Heart right ventricle (tissue), 16 donors: ENCODE measurements at regions not wholly inside any gene's neighbourhood (a gene's known extent, or its start where the extent isn't known, plus 50 kb on each side); places are given as distances from the start of the nearest gene placed in this dataset.

Experiments
- ATAC-seq, 8 donors: fragments of 200-7000 bp; cut with Tn5 transposase; one replicate each; pipeline ENCODE4 v1.9.1; 2020; ENCODE audit warnings: mild to moderate bottlenecking in 8 of 8, moderate library complexity in 8 of 8, moderate number of reproducible peaks in 1 of 8
- DNase-seq, 2 donors: peaks; one replicate each; pipeline ENCODE4 v3.0.0-alpha.2; 2020
- H3K27ac ChIP-seq, 10 donors: fragments of 200-600 bp; sonication (generic) in 2 of 10; one replicate each; pipeline versions ENCODE4 v1.5.0 to v1.8.0; 2020 to 2022; ENCODE audit warnings: mild to moderate bottlenecking in 3 of 10
- H3K27me3 ChIP-seq, 7 donors: fragments of 200-600 bp; one replicate each; pipeline ENCODE4 v1.8.0; 2021 to 2022; ENCODE audit warnings: mild to moderate bottlenecking in 2 of 7
- H3K36me3 ChIP-seq, 9 donors: fragments of 200-600 bp; sonication (generic) in 1 of 9; one replicate each; pipeline versions ENCODE4 v1.5.0 to v1.8.0; 2020 to 2022; ENCODE audit warnings: mild to moderate bottlenecking in 2 of 9
- H3K4me1 ChIP-seq, 9 donors: fragments of 200-600 bp; sonication (generic) in 1 of 9; one replicate each; pipeline versions ENCODE4 v1.5.0 to v1.8.0; 2020 to 2022; ENCODE audit warnings: mild to moderate bottlenecking in 4 of 9
- H3K4me3 ChIP-seq, 10 donors: fragments of 200-600 bp; sonication (generic) in 2 of 10; one replicate each; pipeline versions ENCODE4 v1.5.0 to v1.8.0; 2020 to 2022; ENCODE audit warnings: mild to moderate bottlenecking in 7 of 10, moderate library complexity in 2 of 10
- H3K9me3 ChIP-seq, 11 donors: fragments of 200-600 bp in 10 of 11; sonication (generic) in 2 of 11; one replicate each; pipeline versions ENCODE4 v1.5.0 to v1.8.0; 2013 to 2022; ENCODE audit warnings: mild to moderate bottlenecking in 2 of 11, control low read depth in 1 of 11, moderate library complexity in 1 of 11
- WGBS, 2 donors: extraction: QIAGEN DNeasy Blood & Tissue Kit; methylation state at CpG; one replicate each; pipeline ENCODE4 v1.1.7; 2013; ENCODE audit warnings: inconsistent platforms in 1 of 2; 5-methylcytosine and 5-hydroxymethylcytosine counted together
- intact Hi-C, 10 donors: fragments of 100-400 bp; cut with DNase I; formaldehyde crosslinking; loops; one replicate each; pipeline versions ENCODE4 v1.11.1 to v1.14.2; 2022
- TF ChIP-seq, protein P1 (sequence below), 9 donors: fragments of 200-600 bp; sonication (generic) in 2 of 9; IDR thresholded peaks; one replicate each; pipeline versions ENCODE4 v1.5.0 to v1.8.0; 2021 to 2022; ENCODE audit warnings: antibody characterized with exemption in 9 of 9, mild to moderate bottlenecking in 5 of 9, moderate library complexity in 1 of 9
- donor health status: Arrhythmogenic right ventricular cardiomyopathy.
- donor health status: ischemic (EF 13 %, LVEDD 7.1; RV severe dilation, severe dysfunction).
- donor health status: healthy with polysubstance abuse.
- donor health status: DM: no; HTN: yes; CAD: no.
- donor health status: DM: no; HTN: no; CAD: no.
- donor health status: ischemic (EF 25% LVEDD 6.9; RV normal size, moderate dysfunction).
- donor health status: ischemic (EF 25% LVEDD 5.7; RV mildly dilated, moderate dysfunction).
- donor health status: healthy.
- donor health status: DM: yes; HTN: yes; CAD: no.
- donor health status: Ischemic cardiomyopathy.
- donor health status: ischemic (EF 35%, LVEDD 5.7; RV mildly dilated, moderate dysfunction).
- donor health status: nonischemic (EF 11% LVEDD 7.7; RV severe dilation, severe dysfunction).
- donor health status: DM: yes; HTN: yes; CAD: no.
- donor health status: PGD.
- donor health status: ischemic (EF 29% LVEDD 5.4; RV normal size, mild dysfunction).
- donor health status: nonischemic (EF 23%, LVEDD 6.1; RV moderate dilation, normal function).

DNA sequence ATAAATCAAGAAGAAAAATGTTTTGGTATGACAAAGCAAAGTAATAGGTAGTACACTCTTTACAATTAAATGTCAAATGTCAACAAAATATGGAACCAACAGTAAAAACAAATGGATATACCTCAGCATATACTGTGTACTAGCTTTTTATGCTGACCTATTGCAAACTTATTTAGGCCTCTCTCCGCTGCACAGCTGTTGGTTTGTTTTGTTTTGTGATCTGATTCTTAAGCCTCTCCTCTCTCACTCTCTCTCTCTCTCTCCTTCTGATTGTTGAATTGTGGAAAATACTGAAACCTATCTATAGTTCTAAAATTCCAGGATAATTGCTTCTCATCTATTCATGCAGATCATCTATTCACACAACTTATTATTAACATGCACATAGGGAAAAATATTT, 154.9 kb upstream of the ARHGAP28 start:
- intact Hi-C loops: no loop called here
- no peak for DNase-seq
- no peak for ATAC-seq
- Histone ChIP-seq H3K4me1 (no peaks in the 10 kb centered on the region), H3K27ac (no peak overlapping the region), H3K4me3 (no peak overlapping the region), H3K9me3 (no peaks in the 10 kb centered on the region), H3K27me3 (no peaks in the 10 kb centered on the region), H3K36me3 (no peaks in the 10 kb centered on the region)
- 92 to 93% methylated on average over 1 of the region's 1 CpG for WGBS, 2 donors
- TF ChIP-seq, protein P1, sequence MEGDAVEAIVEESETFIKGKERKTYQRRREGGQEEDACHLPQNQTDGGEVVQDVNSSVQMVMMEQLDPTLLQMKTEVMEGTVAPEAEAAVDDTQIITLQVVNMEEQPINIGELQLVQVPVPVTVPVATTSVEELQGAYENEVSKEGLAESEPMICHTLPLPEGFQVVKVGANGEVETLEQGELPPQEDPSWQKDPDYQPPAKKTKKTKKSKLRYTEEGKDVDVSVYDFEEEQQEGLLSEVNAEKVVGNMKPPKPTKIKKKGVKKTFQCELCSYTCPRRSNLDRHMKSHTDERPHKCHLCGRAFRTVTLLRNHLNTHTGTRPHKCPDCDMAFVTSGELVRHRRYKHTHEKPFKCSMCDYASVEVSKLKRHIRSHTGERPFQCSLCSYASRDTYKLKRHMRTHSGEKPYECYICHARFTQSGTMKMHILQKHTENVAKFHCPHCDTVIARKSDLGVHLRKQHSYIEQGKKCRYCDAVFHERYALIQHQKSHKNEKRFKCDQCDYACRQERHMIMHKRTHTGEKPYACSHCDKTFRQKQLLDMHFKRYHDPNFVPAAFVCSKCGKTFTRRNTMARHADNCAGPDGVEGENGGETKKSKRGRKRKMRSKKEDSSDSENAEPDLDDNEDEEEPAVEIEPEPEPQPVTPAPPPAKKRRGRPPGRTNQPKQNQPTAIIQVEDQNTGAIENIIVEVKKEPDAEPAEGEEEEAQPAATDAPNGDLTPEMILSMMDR (IDR thresholded peaks at IDR 0.05): no peak

DNA sequence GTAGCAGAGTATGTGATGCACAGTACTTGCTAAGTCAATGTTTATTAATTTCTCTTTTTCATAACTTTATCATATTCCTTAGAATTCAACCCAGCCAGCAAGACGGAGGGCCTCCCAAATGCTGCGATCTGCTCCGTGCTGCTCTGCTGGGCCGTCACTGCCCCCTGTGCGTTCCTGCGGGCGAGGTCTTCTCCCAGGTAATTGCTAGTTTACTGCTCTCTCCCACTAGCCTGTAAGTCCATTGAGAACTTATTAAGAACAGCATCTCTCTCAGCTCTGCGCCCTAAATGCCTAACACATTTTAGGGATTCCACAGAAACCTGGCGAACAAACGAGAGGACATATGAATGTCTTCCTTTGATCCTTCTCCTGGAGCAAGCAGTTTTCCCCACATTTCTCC, 153.6 kb upstream of the ARHGAP28 start:
- no peak for ATAC-seq
- TF ChIP-seq, protein P1 (IDR thresholded peaks at IDR 0.05): no peak
- 94 to 95% methylated on average over 10 of the region's 10 CpGs for WGBS, 2 donors

DNA sequence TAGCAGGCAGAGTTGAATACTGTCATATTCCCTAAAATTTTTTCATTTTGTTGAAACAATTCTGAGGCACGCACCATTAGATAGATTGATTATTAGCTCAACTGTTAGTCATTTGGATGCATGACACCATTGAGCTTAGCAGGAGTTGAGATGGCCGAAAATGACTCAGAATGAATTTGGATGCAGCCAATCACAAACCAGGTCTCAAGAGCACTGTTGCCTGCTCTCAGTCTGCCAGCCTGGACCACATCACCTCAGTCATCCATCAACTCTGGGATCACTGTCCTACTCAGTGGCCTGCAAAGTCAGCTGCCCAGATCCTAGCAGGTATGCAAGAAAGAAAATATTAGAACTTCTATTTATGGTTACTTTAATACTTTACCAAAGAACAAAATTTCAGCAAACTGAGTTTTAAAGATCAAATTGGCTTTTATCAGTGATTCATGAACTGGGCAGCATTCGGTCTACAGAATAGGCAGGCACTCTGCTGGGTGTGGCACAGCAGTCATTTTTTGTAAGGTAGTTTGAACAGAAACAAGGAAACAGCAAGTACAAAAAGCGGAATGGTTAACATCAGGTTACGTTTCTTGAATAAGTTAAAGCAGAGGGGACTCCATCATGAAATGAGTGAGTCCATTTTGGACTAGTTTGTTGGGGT, 152.7 kb upstream of the ARHGAP28 start:
- Histone ChIP-seq H3K9me3 (no peaks in the 10 kb centered on the region), H3K4me3 (no peak overlapping the region), H3K27ac (no peak overlapping the region), H3K36me3 (no peaks in the 10 kb centered on the region), H3K27me3 (no peaks in the 10 kb centered on the region), H3K4me1 (no peaks in the 10 kb centered on the region)
- intact Hi-C loops: no loop called here
- ATAC-seq (no peak), DNase-seq (no peak)
- TF ChIP-seq, protein P1 (IDR thresholded peaks at IDR 0.05): no peak
- WGBS, 2 donors: 95 to 96% methylated on average over 5 of the region's 5 CpGs

More for the DNA sequence above, 153.6 kb upstream of the ARHGAP28 start:
- H3K27me3 ChIP-seq: no peaks in the 10 kb centered on the region
- no peak for DNase-seq
- no peaks in the 10 kb centered on the region for H3K4me1 ChIP-seq
- no peaks in the 10 kb centered on the region for H3K36me3 ChIP-seq
- no peak overlapping the region for H3K27ac ChIP-seq
- H3K9me3 ChIP-seq: no peaks in the 10 kb centered on the region
- H3K4me3 ChIP-seq: no peak overlapping the region
- intact Hi-C loops: no loop called here

DNA sequence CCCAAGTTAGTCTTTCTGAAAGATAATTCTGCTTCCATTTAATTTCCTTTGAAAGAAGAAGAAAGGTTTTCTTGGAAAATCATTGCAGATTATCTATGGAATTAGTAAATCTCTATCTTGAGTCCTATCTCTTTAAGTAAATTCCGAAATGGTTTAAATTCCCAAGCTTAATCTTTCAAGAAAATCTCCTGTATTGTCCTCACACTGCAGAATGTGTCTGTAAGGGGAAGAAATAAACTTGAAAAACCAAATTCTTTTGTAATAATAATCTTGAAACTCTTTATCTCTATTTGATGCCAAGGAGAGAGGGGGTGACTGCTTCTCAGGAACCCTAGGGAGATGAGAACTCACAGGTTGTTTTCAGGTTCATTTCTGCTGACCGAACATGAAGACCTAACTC, 150.8 kb upstream of the ARHGAP28 start:
- Histone ChIP-seq H3K4me3 (no peak overlapping the region), H3K36me3 (no peaks in the 10 kb centered on the region), H3K4me1 (no peaks in the 10 kb centered on the region), H3K27me3 (peaks cover 0 to under 1% (median 0%) of the 10 kb centered on the region in 7 donors), H3K9me3 (peaks cover 0 to 5% (median 0%) of the 10 kb centered on the region in 11 donors), H3K27ac (no peak overlapping the region)
- TF ChIP-seq, protein P1 (IDR thresholded peaks at IDR 0.05): no peak
- ATAC-seq (no peak), DNase-seq (no peak)
- WGBS, 2 donors: 69 to 75% methylated on average over 2 of the region's 2 CpGs
- intact Hi-C loops: no loop called here
